Muscle layer of colon (tissue), 2 donors: ENCODE measurements at regions not wholly inside any gene's neighbourhood (a gene's known extent, or its start where the extent isn't known, plus 50 kb on each side); places are given as distances from the start of the nearest gene placed in this dataset.
A peak's percentile ranks its signal among the peaks of the same experiment; 100 is the strongest.

ENCODE experiments used
- H3K27ac ChIP-seq: one replicate; pipeline ENCODE4 v1.7.0; 2013; ENCODE audit warnings: low read depth, mild to moderate bottlenecking, low read length, moderate library complexity
- H3K27me3 ChIP-seq, 2 donors: one replicate each; pipeline ENCODE4 v1.7.0; 2013; ENCODE audit warnings: low read length in 2 of 2, mild to moderate bottlenecking in 2 of 2; ENCODE audit not compliant: insufficient read depth in 2 of 2, control insufficient read depth in 1 of 2
- H3K36me3 ChIP-seq: one replicate; pipeline ENCODE4 v1.7.0; 2013; ENCODE audit warnings: mild to moderate bottlenecking, low read length; ENCODE audit not compliant: insufficient read depth
- H3K4me1 ChIP-seq: one replicate; pipeline ENCODE4 v1.7.0; 2013; ENCODE audit warnings: mild to moderate bottlenecking, low read length; ENCODE audit not compliant: insufficient read depth
- H3K4me3 ChIP-seq, 2 donors: one replicate each; pipeline ENCODE4 v1.7.0; 2013; ENCODE audit warnings: low read length in 2 of 2, low read depth in 1 of 2, mild to moderate bottlenecking in 1 of 2, moderate library complexity in 1 of 2
- H3K9ac ChIP-seq: one replicate; pipeline ENCODE4 v1.7.0; 2013; ENCODE audit warnings: low read length
- H3K9me3 ChIP-seq: one replicate; pipeline ENCODE4 v1.7.0; 2013; ENCODE audit warnings: mild to moderate bottlenecking, low read length
- donor health status: abdominal sarcoma.
- donor health status: Adenocarcinoma of cecum.

DNA sequence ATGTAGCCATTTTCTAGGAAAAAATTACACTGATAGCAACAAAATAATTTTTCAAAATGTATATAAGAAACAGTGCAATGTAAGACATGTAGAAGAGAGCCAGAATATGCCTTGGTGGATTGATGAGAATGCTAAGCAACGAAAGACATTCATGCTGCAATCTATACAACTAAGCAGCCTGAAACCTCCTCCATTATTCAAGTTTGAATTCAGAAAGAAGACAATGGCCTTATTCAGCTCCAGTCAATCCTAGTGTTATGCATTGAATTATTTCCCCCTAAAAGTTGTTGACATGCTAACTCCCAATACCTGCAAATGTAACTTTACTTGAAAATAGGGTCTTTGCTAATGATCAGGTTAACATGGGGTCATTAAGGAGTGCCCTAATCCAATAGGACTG, 73.5 kb downstream of the BTG1 start:
- H3K9ac ChIP-seq = no peak overlapping the region
- H3K4me3 ChIP-seq = no peak overlapping the region
- no peaks in the 10 kb centered on the region for H3K36me3 ChIP-seq
- H3K27ac ChIP-seq = no peak overlapping the region
- H3K27me3 ChIP-seq = no peaks in the 10 kb centered on the region
- H3K4me1 ChIP-seq = no peaks in the 10 kb centered on the region
- no peaks in the 10 kb centered on the region for H3K9me3 ChIP-seq

DNA sequence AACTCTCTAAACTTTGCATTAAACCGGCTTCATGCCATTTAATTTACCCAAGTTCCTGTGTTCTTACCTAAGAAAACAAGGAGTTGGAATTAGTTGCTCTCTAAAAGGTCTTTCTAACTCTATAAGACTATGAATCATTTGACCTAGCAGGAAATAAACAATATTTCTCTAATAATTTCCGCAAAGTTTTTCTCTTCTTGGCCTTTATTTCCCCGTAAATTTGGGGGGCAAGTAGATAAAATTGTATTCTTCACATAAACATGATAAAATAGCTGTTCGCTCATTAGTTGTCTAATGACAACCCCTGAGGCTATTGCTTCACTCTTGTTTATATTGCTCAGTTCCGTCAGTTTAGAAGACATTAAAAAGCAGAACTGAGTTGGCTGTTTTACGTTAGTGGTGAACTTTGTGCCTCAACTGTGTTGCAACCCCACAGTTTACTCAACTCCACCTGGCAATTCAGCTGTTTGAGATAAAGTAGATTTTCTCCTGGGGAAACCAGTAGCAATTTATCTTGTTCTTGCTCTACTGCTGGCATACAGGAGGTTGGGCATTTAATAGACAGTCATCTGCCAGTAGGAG, 74.7 kb downstream of the BTG1 start:
- Histone ChIP-seq H3K4me1 (no peaks in the 10 kb centered on the region), H3K27ac (no peak overlapping the region), H3K9ac (no peak overlapping the region), H3K9me3 (no peaks in the 10 kb centered on the region), H3K4me3 (no peak overlapping the region), H3K27me3 (no peaks in the 10 kb centered on the region), H3K36me3 (no peaks in the 10 kb centered on the region)

- Histone ChIP-seq H3K4me3 (no peak overlapping the region), H3K9me3 (no peaks in the 10 kb centered on the region), H3K4me1 (peaks cover 6% of the 10 kb centered on the region), H3K27ac (no peak overlapping the region), H3K9ac (no peak overlapping the region), H3K27me3 (no peaks in the 10 kb centered on the region), H3K36me3 (no peaks in the 10 kb centered on the region)
These were observed 75.4 kb downstream of the BTG1 start for GRCh38 chr12:92070054-92070863.

DNA sequence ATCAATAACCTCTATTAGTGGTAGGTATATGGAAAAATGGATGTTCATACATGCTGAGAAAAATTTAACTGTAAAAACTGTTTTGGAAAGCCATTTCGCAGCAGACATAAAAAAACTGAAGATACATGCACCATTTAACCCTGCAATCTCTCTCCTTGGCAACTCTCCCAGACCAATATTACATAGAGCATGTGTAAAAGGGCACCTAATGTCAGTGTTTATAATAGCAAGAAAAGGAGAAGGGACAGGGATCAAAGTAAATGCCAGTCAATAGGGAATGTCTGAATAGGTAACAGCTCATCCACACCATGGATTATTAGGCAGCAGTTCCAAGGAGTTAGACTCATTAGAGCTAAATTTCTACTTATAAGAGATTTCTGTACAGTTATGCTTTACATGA, 77.2 kb downstream of the BTG1 start:
- no peaks in the 10 kb centered on the region for H3K9me3 ChIP-seq
- H3K36me3 ChIP-seq = no peaks in the 10 kb centered on the region
- no peak overlapping the region for H3K9ac ChIP-seq
- no peak overlapping the region for H3K27ac ChIP-seq
- H3K4me3 ChIP-seq = no peak overlapping the region
- no peaks in the 10 kb centered on the region for H3K27me3 ChIP-seq
- peaks cover 22% of the 10 kb centered on the region for H3K4me1 ChIP-seq

DNA sequence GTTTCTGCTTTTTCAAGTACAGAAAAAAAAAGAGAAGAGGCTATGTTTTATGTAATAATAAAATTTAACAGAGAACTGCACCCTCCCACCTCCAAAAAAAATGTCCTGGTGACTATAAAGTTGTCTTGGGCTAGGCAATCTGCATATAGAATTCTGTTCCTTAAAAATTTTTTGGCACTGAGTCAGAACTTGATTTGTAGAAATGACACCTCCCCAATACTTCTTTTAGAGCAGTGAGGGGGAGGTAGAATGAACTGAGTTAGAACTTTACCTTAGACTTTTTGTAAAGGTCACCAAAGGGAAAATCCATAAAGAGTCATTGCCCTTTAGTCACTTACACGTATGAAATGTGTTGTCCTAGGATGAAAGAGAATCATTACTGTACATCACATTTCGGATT, 80.0 kb downstream of the BTG1 start:
- Histone ChIP-seq H3K36me3 (no peaks in the 10 kb centered on the region), H3K4me1 (peaks cover 31% of the 10 kb centered on the region), H3K27ac (no peak overlapping the region), H3K4me3 (no peak overlapping the region), H3K9me3 (no peaks in the 10 kb centered on the region), H3K9ac (no peak overlapping the region), H3K27me3 (no peaks in the 10 kb centered on the region)

- H3K36me3 ChIP-seq = no peaks in the 10 kb centered on the region
- no peak overlapping the region for H3K9ac ChIP-seq
- no peaks in the 10 kb centered on the region for H3K9me3 ChIP-seq
- peak overlapping the region; percentile 16 for H3K27ac ChIP-seq
- no peak overlapping the region for H3K4me3 ChIP-seq
- peaks cover 35% of the 10 kb centered on the region for H3K4me1 ChIP-seq
- no peaks in the 10 kb centered on the region for H3K27me3 ChIP-seq
These were observed 80.6 kb downstream of the BTG1 start for GRCh38 chr12:92065018-92065499.

DNA sequence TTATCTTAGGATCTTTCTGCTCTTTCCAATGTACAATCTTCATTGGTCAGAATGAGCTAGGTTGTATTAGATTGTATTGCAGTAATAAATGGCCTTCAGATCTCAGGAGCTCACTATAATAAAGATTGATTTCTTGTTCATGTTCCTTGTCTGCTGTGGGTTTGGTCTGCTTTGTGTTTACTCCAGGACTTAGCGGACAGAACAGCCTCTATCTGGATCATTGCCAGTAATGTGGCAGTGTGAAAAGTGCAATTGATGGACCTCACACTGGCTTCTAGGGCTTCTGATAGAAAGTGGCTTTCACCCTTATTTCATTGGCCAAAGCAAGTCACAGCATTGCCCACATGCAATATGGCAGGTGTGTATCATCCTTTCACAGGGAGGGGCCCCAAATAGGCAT, 81.2 kb downstream of the BTG1 start:
- Histone ChIP-seq H3K27ac (peak overlapping the region; percentile 16), H3K4me1 (peaks cover 41% of the 10 kb centered on the region), H3K9ac (no peak overlapping the region), H3K27me3 (no peaks in the 10 kb centered on the region), H3K4me3 (no peak overlapping the region), H3K36me3 (no peaks in the 10 kb centered on the region), H3K9me3 (no peaks in the 10 kb centered on the region)

DNA sequence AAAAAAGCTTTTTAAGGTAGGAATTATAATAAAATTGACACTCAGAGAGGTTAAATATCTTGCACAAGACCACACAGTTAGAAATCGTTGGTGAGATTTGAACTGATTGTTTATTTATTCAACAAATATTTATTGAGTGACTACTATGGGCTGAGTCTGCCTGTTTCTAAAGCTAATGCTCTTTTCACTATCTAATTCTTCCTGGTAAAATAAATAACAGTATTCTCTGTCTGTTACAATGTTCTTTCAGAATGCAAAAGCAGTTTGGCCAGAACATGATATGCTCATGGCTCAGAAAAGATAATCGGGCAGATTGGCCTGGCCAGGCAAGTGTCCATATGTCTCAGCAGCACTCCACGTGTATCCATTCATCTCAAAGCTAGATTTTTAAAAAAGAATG, 82.0 kb downstream of the BTG1 start:
- H3K4me1 ChIP-seq = peaks cover 44% of the 10 kb centered on the region
- no peak overlapping the region for H3K4me3 ChIP-seq
- H3K27ac ChIP-seq = no peak overlapping the region
- H3K9me3 ChIP-seq = no peaks in the 10 kb centered on the region
- H3K27me3 ChIP-seq = no peaks in the 10 kb centered on the region
- no peaks in the 10 kb centered on the region for H3K36me3 ChIP-seq
- H3K9ac ChIP-seq = no peak overlapping the region

- Histone ChIP-seq H3K36me3 (no peaks in the 10 kb centered on the region), H3K9ac (no peak overlapping the region)
These were observed 82.8 kb downstream of the BTG1 start for GRCh38 chr12:92062539-92063493.

DNA sequence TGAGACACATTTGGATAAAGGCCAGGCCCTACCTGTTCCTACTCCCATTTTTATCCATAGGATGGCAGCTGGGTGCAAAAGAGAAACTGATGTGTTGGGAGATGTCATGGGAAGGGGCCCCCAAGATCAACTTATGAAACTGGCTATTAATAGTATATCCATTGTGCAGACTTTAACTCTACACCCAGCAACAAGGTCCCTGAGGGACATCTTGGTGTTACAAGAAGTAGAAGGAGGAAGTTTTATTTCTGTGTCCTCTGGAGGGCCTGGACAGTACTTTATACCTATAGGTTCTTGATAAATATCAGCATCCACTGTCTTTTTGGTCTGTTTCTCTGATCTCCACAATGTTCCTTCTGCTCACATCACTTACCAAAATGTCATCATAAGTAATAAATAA, 84.6 kb downstream of the BTG1 start:
- H3K27me3 ChIP-seq = no peaks in the 10 kb centered on the region
- no peaks in the 10 kb centered on the region for H3K36me3 ChIP-seq
- peaks cover 44% of the 10 kb centered on the region for H3K4me1 ChIP-seq
- H3K9me3 ChIP-seq = no peaks in the 10 kb centered on the region
- H3K27ac ChIP-seq = no peak overlapping the region
- H3K9ac ChIP-seq = no peak overlapping the region
- H3K4me3 ChIP-seq = no peak overlapping the region

More at GRCh38 chr12:92062539-92063493, 82.8 kb downstream of the BTG1 start:
- H3K27me3 ChIP-seq = no peaks in the 10 kb centered on the region
- H3K4me1 ChIP-seq = peaks cover 44% of the 10 kb centered on the region
- H3K27ac ChIP-seq = no peak overlapping the region
- no peaks in the 10 kb centered on the region for H3K9me3 ChIP-seq
- no peak overlapping the region for H3K4me3 ChIP-seq

GRCh38 chr12:92059960-92060359, 85.7 kb downstream of the BTG1 start:
- Histone ChIP-seq H3K27ac (no peak overlapping the region), H3K4me1 (peaks cover 34% of the 10 kb centered on the region), H3K9ac (no peak overlapping the region), H3K9me3 (no peaks in the 10 kb centered on the region), H3K27me3 (no peaks in the 10 kb centered on the region), H3K4me3 (no peak overlapping the region), H3K36me3 (no peaks in the 10 kb centered on the region)
